HT1080 (cell line): ENCODE measurements at regions not wholly inside any gene's neighbourhood (a gene's known extent, or its start where the extent isn't known, plus 50 kb on each side); places are given as distances from the start of the nearest gene placed in this dataset.

Source experiments
- DNase-seq: peaks from one replicate; pipeline ENCODE4 v3.0.0-alpha.2; 2015; ENCODE audit warnings: low read depth

- no peak for DNase-seq
Observed at GRCh38 chr4:138329506-138330070, 87.4 kb upstream of the SLC7A11 start.

- DNase-seq, result no peak
Observed at GRCh38 chr4:138327338-138327737, 85.2 kb upstream of the SLC7A11 start.

GRCh38 chr4:138320831-138321230 is 78.7 kb upstream of the SLC7A11 start:
- DNase-seq, result no peak

GRCh38 chr4:138320030-138320429 is 77.9 kb upstream of the SLC7A11 start:
- DNase-seq, result no peak

- no peak for DNase-seq
Observed at GRCh38 chr4:138317175-138317748, 75.1 kb upstream of the SLC7A11 start.

- DNase-seq, result no peak
Observed at GRCh38 chr4:138312536-138312911, 70.4 kb upstream of the SLC7A11 start.

- no peak for DNase-seq
Observed at GRCh38 chr4:138311771-138312535, 69.8 kb upstream of the SLC7A11 start.

- DNase-seq, result peak; percentile 3
Observed at GRCh38 chr4:138310991-138311390, 68.8 kb upstream of the SLC7A11 start.

- DNase-seq, result no peak
Observed at GRCh38 chr4:138310498-138310897, 68.3 kb upstream of the SLC7A11 start.

GRCh38 chr4:138308356-138308755 is 66.2 kb upstream of the SLC7A11 start:
- DNase-seq, result peak; percentile 67

- DNase-seq, result no peak
Observed at GRCh38 chr4:138307319-138307718, 65.2 kb upstream of the SLC7A11 start.

- no peak for DNase-seq
Observed at GRCh38 chr4:138305050-138305449, 62.9 kb upstream of the SLC7A11 start.

GRCh38 chr4:138301536-138301935 is 59.4 kb upstream of the SLC7A11 start:
- DNase-seq, result no peak

- no peak for DNase-seq
Observed at GRCh38 chr4:138300616-138301015, 58.5 kb upstream of the SLC7A11 start.

- no peak for DNase-seq
Observed at GRCh38 chr4:138299881-138300280, 57.7 kb upstream of the SLC7A11 start.

- no peak for DNase-seq
Observed at GRCh38 chr4:138298866-138299265, 56.7 kb upstream of the SLC7A11 start.

- DNase-seq, result no peak
Observed at GRCh38 chr4:138298431-138298830, 56.3 kb upstream of the SLC7A11 start.

- DNase-seq, result no peak
Observed at GRCh38 chr4:138297743-138298405, 55.7 kb upstream of the SLC7A11 start.

- DNase-seq, result no peak
Observed at GRCh38 chr4:138292321-138292720, 50.2 kb upstream of the SLC7A11 start.
